ENCODE measurements at regions not wholly inside any gene's neighbourhood (a gene's known extent, or its start where the extent isn't known, plus 50 kb on each side); places are given as distances from the start of the nearest gene placed in this dataset.

- ATAC-seq, result no peak
- TF ChIP-seq, protein P1, sequence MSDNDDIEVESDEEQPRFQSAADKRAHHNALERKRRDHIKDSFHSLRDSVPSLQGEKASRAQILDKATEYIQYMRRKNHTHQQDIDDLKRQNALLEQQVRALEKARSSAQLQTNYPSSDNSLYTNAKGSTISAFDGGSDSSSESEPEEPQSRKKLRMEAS (IDR thresholded peaks at IDR 0.05), result no peak
- TF ChIP-seq NR2F6 (IDR thresholded peaks at IDR 0.05) (no peak), NR2F6 (CRISPR knock-in tag; IDR thresholded peaks at IDR 0.05) (no peak), ZNF766 (CRISPR knock-in tag; IDR thresholded peaks at IDR 0.05; ENCODE audit: borderline replicate concordance) (no peak), MTF2 (CRISPR knock-in tag; IDR thresholded peaks at IDR 0.05; ENCODE audit: borderline replicate concordance) (no peak), ZNF160 (CRISPR knock-in tag; IDR thresholded peaks at IDR 0.05) (no peak)
- CTCF ChIA-PET (ENCODE audit: low intra/inter-chr PET ratio, low total read pairs), result no interaction called here
Observed at GRCh38 chr1:30256911-30257310, 466.5 kb downstream of the MATN1 start.

GRCh38 chr1:30255111-30255724, 468.2 kb downstream of the MATN1 start:
- in situ Hi-C loops (cut with HindIII; ENCODE audit: extremely low pct_ligation_motif_present, low pct_unique_long_range_greater_than_20kb), result no loop called here
- Histone ChIP-seq H3K4me2 (ENCODE audit: low read depth, low read length) (no peak overlapping the region), H4K20me1 (ENCODE audit: insufficient read depth, low read length) (no peaks in the 10 kb centered on the region), H3K36me3 (replicated peaks in 1 of 2; ENCODE audit: control insufficient read depth in 1 of 2, insufficient read depth in 2 of 2, low read length in 2 of 2) (no peaks in the 10 kb centered on the region), H3K9me3 (ENCODE audit: low read length) (no peaks in the 10 kb centered on the region), H3K27ac (ENCODE audit: extremely low read length, insufficient read depth, low read length) (no peak overlapping the region), H2AFZ (ENCODE audit: low read length) (no peak overlapping the region), H3K9ac (ENCODE audit: insufficient read depth, low read depth, low read length) (no peak overlapping the region), H3K4me3 (replicated peaks in 1 of 3; ENCODE audit: insufficient read depth in 1 of 3, low read depth in 2 of 3, low read length in 3 of 3) (no peak overlapping the region), H3K79me2 (ENCODE audit: insufficient read depth, low read length) (no peaks in the 10 kb centered on the region), H3K27me3 (ENCODE audit: control insufficient read depth in 1 of 2, insufficient read depth in 2 of 2, low read length in 2 of 2) (peaks cover 1 to 11% of the 10 kb centered on the region in 2 experiments; a peak in 3 of 5 replicates), H3K4me1 (ENCODE audit: insufficient read depth, low read length) (no peaks in the 10 kb centered on the region)
- DNase-seq (ENCODE audit: low spot score), result no peak
- intact Hi-C loops (cut with micrococcal nuclease; ENCODE audit: unreplicated experiment), result no loop called here
- ChIA-PET POLR2A (no interaction called here), CTCF (ENCODE audit: low intra/inter-chr PET ratio, low total read pairs) (no interaction called here)
- no TSS peak for BruUV-seq (replicated peaks)
- 11% methylated on average over 5 of the region's 5 CpGs for WGBS (ENCODE audit: low lambda C conversion rate)
- FAIRE-seq, result no peak
- no peak for ATAC-seq
- TF ChIP-seq TCF7 (IDR thresholded peaks at IDR 0.05; ENCODE audit: low read depth) (no peak), CENPBD1 (CRISPR knock-in tag; IDR thresholded peaks at IDR 0.05; ENCODE audit: borderline replicate concordance, low read depth) (no peak), NFYB (CRISPR knock-in tag; IDR thresholded peaks at IDR 0.05) (no peak), ZNF660 (CRISPR knock-in tag; IDR thresholded peaks at IDR 0.05; ENCODE audit: borderline replicate concordance, low read depth) (no peak), ZNF572 (CRISPR knock-in tag; IDR thresholded peaks at IDR 0.05) (no peak), ZNF749 (CRISPR knock-in tag; IDR thresholded peaks at IDR 0.05; ENCODE audit: borderline replicate concordance) (no peak), ATF7 (IDR thresholded peaks at IDR 0.05) (peak; percentile 33; the same call in 1 of the 2 replicates), ATF7 (CRISPR knock-in tag; IDR thresholded peaks at IDR 0.05) (no peak)

More at GRCh38 chr1:30256911-30257310, 466.5 kb downstream of the MATN1 start:
- no peak overlapping the region for H2AFZ ChIP-seq (ENCODE audit: low read length)
- no peaks in the 10 kb centered on the region for H3K9me3 ChIP-seq (ENCODE audit: low read length)
- H3K9ac ChIP-seq (ENCODE audit: insufficient read depth, low read depth, low read length), result no peak overlapping the region
- WGBS (ENCODE audit: low lambda C conversion rate), result 38% methylated on average over 3 of the region's 6 CpGs
- POLR2A ChIA-PET, result no interaction called here
- DNase-seq (ENCODE audit: low spot score), result no peak
- H3K79me2 ChIP-seq (ENCODE audit: insufficient read depth, low read length), result no peaks in the 10 kb centered on the region
- no peak overlapping the region for H3K27ac ChIP-seq (ENCODE audit: extremely low read length, insufficient read depth, low read length)
- peaks cover 1 to 7% of the 10 kb centered on the region in 2 experiments; a peak in 2 of 5 replicates for H3K27me3 ChIP-seq (ENCODE audit: control insufficient read depth in 1 of 2, insufficient read depth in 2 of 2, low read length in 2 of 2)
- no TSS peak for BruUV-seq (replicated peaks)
- H4K20me1 ChIP-seq (ENCODE audit: insufficient read depth, low read length), result no peaks in the 10 kb centered on the region
- intact Hi-C loops (cut with micrococcal nuclease; ENCODE audit: unreplicated experiment) (no loop called here), in situ Hi-C loops (cut with HindIII; ENCODE audit: extremely low pct_ligation_motif_present, low pct_unique_long_range_greater_than_20kb) (no loop called here)
- H3K36me3 ChIP-seq (replicated peaks in 1 of 2; ENCODE audit: control insufficient read depth in 1 of 2, insufficient read depth in 2 of 2, low read length in 2 of 2), result no peaks in the 10 kb centered on the region
- no peak overlapping the region for H3K4me2 ChIP-seq (ENCODE audit: low read depth, low read length)
- no peak for FAIRE-seq
- no peak overlapping the region for H3K4me3 ChIP-seq (replicated peaks in 1 of 3; ENCODE audit: insufficient read depth in 1 of 3, low read depth in 2 of 3, low read length in 3 of 3)
- H3K4me1 ChIP-seq (ENCODE audit: insufficient read depth, low read length), result no peaks in the 10 kb centered on the region
